HepG2 (cell line): ENCODE measurements at regions not wholly inside any gene's neighbourhood (a gene's known extent, or its start where the extent isn't known, plus 50 kb on each side); places are given as distances from the start of the nearest gene placed in this dataset.
A peak's percentile ranks its signal among the peaks of the same experiment; 100 is the strongest.

Experiments
- ATAC-seq: fragments of 200-7000 bp; cut with Tn5 transposase; 3 replicates; pipeline ENCODE4 v1.9.1; 2020; ENCODE audit warnings: mild to moderate bottlenecking, moderate library complexity
- BruUV-seq: library from RNA; stranded (reverse); fragments of 400-500 nt; replicated peaks from 2 replicates; lab custom pipeline; 2021; lab: Mats Ljungman, UMichigan
- CTCF ChIA-PET: fragments of 300-600 bp; formaldehyde crosslinking; extraction: SDS; loops from one replicate; lab custom pipeline; 2021; ENCODE audit warnings: low total read pairs, inconsistent platforms, low intra/inter-chr PET ratio; lab: Yijun Ruan, JAX
- POLR2A ChIA-PET: fragments of 350-600 bp; sonication (Branson Sonifier 250); formaldehyde crosslinking; loops from one replicate; lab custom pipeline; 2020; ENCODE audit warnings: antibody characterized with exemption, inconsistent platforms; lab: Yijun Ruan, JAX
- DNase-seq: peaks from one replicate; pipeline ENCODE4 v3.0.0-alpha.2; 2015; ENCODE audit warnings: low spot score
- FAIRE-seq: peaks from 3 replicates; lab custom pipeline; 2011; peaks lifted over from hg19 to GRCh38; lab: Jason Lieb, UNC
- H2AFZ ChIP-seq: one replicate; pipeline ENCODE4 v1.6.1; 2011; ENCODE audit warnings: low read length, inconsistent platforms
- H3K27ac ChIP-seq: fragments of 300-600 bp; 3 replicates; pipeline ENCODE4 v1.8.0; 2011; ENCODE audit warnings: mixed run types, mild to moderate bottlenecking, mixed read lengths, low read length, inconsistent platforms; ENCODE audit not compliant: insufficient read depth; ENCODE audit errors: extremely low read length
- H3K27me3 ChIP-seq, 2 experiments: fragments of 200-600 bp in 1 of 2; 2 replicates in 1 of 2; 3 replicates in 1 of 2; pipeline versions ENCODE4 v1.6.0 to v1.8.0; 2011; ENCODE audit warnings: low read length in 2 of 2, mild to moderate bottlenecking in 2 of 2, moderate library complexity in 2 of 2, inconsistent platforms in 1 of 2; ENCODE audit not compliant: insufficient read depth in 2 of 2, control insufficient read depth in 1 of 2
- H3K36me3 ChIP-seq, 2 experiments: fragments of 200-600 bp in 1 of 2; replicated peaks in 1 of 2; 2 replicates in 1 of 2; 3 replicates in 1 of 2; pipeline versions ENCODE4 v1.5.1 to v1.8.0; 2011; ENCODE audit warnings: low read length in 2 of 2, inconsistent platforms in 1 of 2; ENCODE audit not compliant: insufficient read depth in 2 of 2, control insufficient read depth in 1 of 2
- H3K4me1 ChIP-seq: 2 replicates; pipeline ENCODE4 v1.5.1; 2012; ENCODE audit warnings: low read length, inconsistent platforms; ENCODE audit not compliant: insufficient read depth
- H3K4me2 ChIP-seq: 2 replicates; pipeline ENCODE4 v1.6.0; 2011; ENCODE audit warnings: low read depth, low read length, inconsistent platforms
- H3K4me3 ChIP-seq, 3 experiments: fragments of 200-600 bp in 1 of 3; sonication (generic), shearing (Covaris generic) in 1 of 3; replicated peaks in 1 of 3; 2 replicates each; pipeline ENCODE4 v1.5.1; 2011 to 2016; ENCODE audit warnings: low read length in 3 of 3, inconsistent platforms in 2 of 3, low read depth in 2 of 3, mild to moderate bottlenecking in 2 of 3, control low read depth in 1 of 3, mixed read lengths in 1 of 3; ENCODE audit not compliant: insufficient read depth in 1 of 3
- H3K79me2 ChIP-seq: one replicate; pipeline ENCODE4 v1.6.1; 2011; ENCODE audit warnings: low read length, inconsistent platforms; ENCODE audit not compliant: insufficient read depth
- H3K9ac ChIP-seq: 2 replicates; pipeline ENCODE4 v1.6.0; 2011; ENCODE audit warnings: mild to moderate bottlenecking, low read depth, low read length, inconsistent platforms; ENCODE audit not compliant: insufficient read depth
- H3K9me3 ChIP-seq: 2 replicates; pipeline ENCODE4 v1.5.1; 2012; ENCODE audit warnings: mild to moderate bottlenecking, low read length
- H4K20me1 ChIP-seq: 2 replicates; pipeline ENCODE4 v1.6.0; 2011; ENCODE audit warnings: inconsistent platforms, mild to moderate bottlenecking, low read length, moderate library complexity; ENCODE audit not compliant: insufficient read depth
- CAMTA2 ChIP-seq: sonication (generic); formaldehyde crosslinking; IDR thresholded peaks from 2 replicates; pipeline ENCODE4 v1.4.0; 2020; ENCODE audit warnings: mild to moderate bottlenecking, missing genetic modification reagents, borderline replicate concordance
- EP300 ChIP-seq, 3 experiments: sonication (generic) in 1 of 3; formaldehyde crosslinking in 1 of 3; IDR thresholded peaks; 2 replicates each; pipeline versions ENCODE4 v1.5.1 to v1.6.1; 2011 to 2020; ENCODE audit warnings: low read depth in 2 of 3, low read length in 2 of 3, borderline replicate concordance in 1 of 3, improper control_type of control experiment in 1 of 3, mild to moderate bottlenecking in 1 of 3, missing genetic modification reagents in 1 of 3, moderate library complexity in 1 of 3
- FOXK2 ChIP-seq: fragments of 450-650 bp; IDR thresholded peaks from 2 replicates; pipeline ENCODE4 v1.6.1; 2016
- GATAD2A ChIP-seq: IDR thresholded peaks from 2 replicates; pipeline ENCODE4 v1.6.1; 2016
- HNF4A ChIP-seq: sonication (generic); formaldehyde crosslinking; IDR thresholded peaks from 2 replicates; pipeline ENCODE4 v1.4.0; 2020; ENCODE audit warnings: missing genetic modification reagents
- HNF4G ChIP-seq, 2 experiments: sonication (generic) in 1 of 2; formaldehyde crosslinking in 1 of 2; IDR thresholded peaks; 2 replicates each; pipeline versions ENCODE4 v1.4.0 to v1.6.1; 2011 to 2020; ENCODE audit warnings: borderline replicate concordance in 2 of 2, low read depth in 2 of 2, mild to moderate bottlenecking in 2 of 2, low read length in 1 of 2, missing genetic modification reagents in 1 of 2, moderate library complexity in 1 of 2
- KDM6A ChIP-seq: IDR thresholded peaks from 2 replicates; pipeline ENCODE4 v1.6.1; 2016; ENCODE audit warnings: low read depth
- MED1 ChIP-seq: sonication (generic); formaldehyde crosslinking; IDR thresholded peaks from 2 replicates; pipeline ENCODE4 v1.4.0; 2020; ENCODE audit warnings: missing genetic modification reagents
- RBFOX2 ChIP-seq: fragments of 200-400 bp; formaldehyde crosslinking; IDR thresholded peaks from 2 replicates; pipeline ENCODE4 v1.6.1; 2017; ENCODE audit warnings: low read depth, mild to moderate bottlenecking, low read length
- ZNF160 ChIP-seq: sonication (generic); formaldehyde crosslinking; IDR thresholded peaks from 2 replicates; pipeline ENCODE4 v1.8.0; 2022; ENCODE audit warnings: mild to moderate bottlenecking, inconsistent platforms, missing genetic modification reagents
- WGBS: methylation state at CpG from one replicate; pipeline ENCODE4 v1.1.6; 2017; ENCODE audit warnings: low lambda C conversion rate; 5-methylcytosine and 5-hydroxymethylcytosine counted together
- in situ Hi-C: cut with HindIII; loops from 2 replicates; pipeline ENCODE4 v1.10.0; 2017; ENCODE audit warnings: low pct_unique_long_range_greater_than_20kb; ENCODE audit not compliant: extremely low pct_ligation_motif_present
- intact Hi-C: fragments of 100-400 bp; cut with micrococcal nuclease; formaldehyde crosslinking; loops from one replicate; pipeline ENCODE4 v1.10.0; 2022; ENCODE audit not compliant: unreplicated experiment
- TF ChIP-seq, protein P1 (sequence below): sonication (generic); formaldehyde crosslinking; IDR thresholded peaks from 2 replicates; pipeline ENCODE4 v1.5.0; 2020; ENCODE audit warnings: mild to moderate bottlenecking, missing genetic modification reagents, moderate library complexity
- TF ChIP-seq, protein P2 (sequence below): IDR thresholded peaks from 2 replicates; pipeline ENCODE4 v1.4.0; 2020; ENCODE audit warnings: mild to moderate bottlenecking, missing genetic modification reagents
- TF ChIP-seq, protein P3 (sequence below): sonication (generic); formaldehyde crosslinking; conservative IDR thresholded peaks from 2 replicates; pipeline ENCODE4 v1.4.0; 2020; ENCODE audit warnings: mild to moderate bottlenecking, missing genetic modification reagents, moderate library complexity

DNA sequence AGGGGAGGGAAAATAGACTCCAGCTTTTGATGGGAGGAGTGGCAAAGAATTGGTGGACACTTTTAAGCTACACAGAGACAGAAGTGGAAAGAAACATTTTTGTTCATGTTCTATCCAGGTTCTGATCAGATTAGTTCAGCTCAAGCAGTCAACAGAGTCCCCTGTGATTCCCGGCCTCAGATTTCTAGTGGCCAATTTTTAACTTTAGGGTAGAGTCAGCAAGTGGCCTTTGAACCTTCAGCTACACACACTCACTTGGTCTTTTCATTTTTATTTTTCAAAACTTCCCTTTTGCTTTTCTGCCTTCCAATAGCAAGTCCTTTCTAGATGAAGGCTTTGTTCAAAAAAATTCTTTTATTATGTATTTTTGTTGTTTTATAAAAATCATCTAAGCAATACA, 169.2 kb upstream of the RPS6KA3 start:
- WGBS: 0% methylated on average over 1 of the region's 1 CpG
- H3K9me3 ChIP-seq: no peaks in the 10 kb centered on the region
- H3K4me2 ChIP-seq: peak overlapping the region; percentile 57
- CTCF ChIA-PET: no interaction called here
- H3K27me3 ChIP-seq: no peaks in the 10 kb centered on the region
- no peaks in the 10 kb centered on the region for H3K36me3 ChIP-seq
- no TSS peak for BruUV-seq
- peaks cover 97% of the 10 kb centered on the region for H3K4me1 ChIP-seq
- FAIRE-seq (peak; percentile 69), DNase-seq (peak; percentile 70), ATAC-seq (peak; percentile 90)
- POLR2A ChIA-PET: interaction anchor here (0.7 to 2.9 kb wide), 6 partner anchors 42 to 183 kb away, joined by 3 to 34 read pairs (median 4); no protein-coding TSS in a partner anchor
- H3K27ac ChIP-seq: peak overlapping the region; percentile 82
- H3K9ac ChIP-seq: peak overlapping the region; percentile 58; the same call in 1 of the 2 replicates
- peaks cover 2% of the 10 kb centered on the region for H3K79me2 ChIP-seq
- in situ Hi-C loops: no loop called here
- no peak overlapping the region for H3K4me3 ChIP-seq
- H4K20me1 ChIP-seq: no peaks in the 10 kb centered on the region
- intact Hi-C loops: loop anchor here (5.0 kb wide), 1 partner anchor 54 kb away; no protein-coding TSS in a partner anchor
- TF ChIP-seq, protein P1, sequence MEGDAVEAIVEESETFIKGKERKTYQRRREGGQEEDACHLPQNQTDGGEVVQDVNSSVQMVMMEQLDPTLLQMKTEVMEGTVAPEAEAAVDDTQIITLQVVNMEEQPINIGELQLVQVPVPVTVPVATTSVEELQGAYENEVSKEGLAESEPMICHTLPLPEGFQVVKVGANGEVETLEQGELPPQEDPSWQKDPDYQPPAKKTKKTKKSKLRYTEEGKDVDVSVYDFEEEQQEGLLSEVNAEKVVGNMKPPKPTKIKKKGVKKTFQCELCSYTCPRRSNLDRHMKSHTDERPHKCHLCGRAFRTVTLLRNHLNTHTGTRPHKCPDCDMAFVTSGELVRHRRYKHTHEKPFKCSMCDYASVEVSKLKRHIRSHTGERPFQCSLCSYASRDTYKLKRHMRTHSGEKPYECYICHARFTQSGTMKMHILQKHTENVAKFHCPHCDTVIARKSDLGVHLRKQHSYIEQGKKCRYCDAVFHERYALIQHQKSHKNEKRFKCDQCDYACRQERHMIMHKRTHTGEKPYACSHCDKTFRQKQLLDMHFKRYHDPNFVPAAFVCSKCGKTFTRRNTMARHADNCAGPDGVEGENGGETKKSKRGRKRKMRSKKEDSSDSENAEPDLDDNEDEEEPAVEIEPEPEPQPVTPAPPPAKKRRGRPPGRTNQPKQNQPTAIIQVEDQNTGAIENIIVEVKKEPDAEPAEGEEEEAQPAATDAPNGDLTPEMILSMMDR: no peak
- TF ChIP-seq FOXK2 (no peak), CAMTA2 (CRISPR knock-in tag) (no peak), HNF4A (CRISPR knock-in tag) (peak; percentile 47), ZNF160 (CRISPR knock-in tag) (no peak), RBFOX2 (0 out of 2 replicates have a peak, but pooled peaks have one; percentile 39), GATAD2A (CRISPR knock-in tag) (0 out of 2 replicates have a peak, but pooled peaks have one; percentile 39), KDM6A (CRISPR knock-in tag) (no peak), EP300 (IDR thresholded peaks at IDR 0.05; ENCODE audit: low read depth in 2 of 2, low read length in 2 of 2) (0 out of 4 replicates have a peak, but pooled peaks of 1 of the 2 experiments have one; percentile 11), EP300 (CRISPR knock-in tag; IDR thresholded peaks at IDR 0.05; ENCODE audit: borderline replicate concordance) (no peak), MED1 (peak; percentile 36; the same call in 1 of the 2 replicates), HNF4G (IDR thresholded peaks at IDR 0.05; ENCODE audit: borderline replicate concordance, low read depth, low read length) (peak; percentile 49; the same call in 1 of the 2 replicates), HNF4G (CRISPR knock-in tag; IDR thresholded peaks at IDR 0.05; ENCODE audit: borderline replicate concordance, low read depth) (no peak)
- TF ChIP-seq, protein P2, sequence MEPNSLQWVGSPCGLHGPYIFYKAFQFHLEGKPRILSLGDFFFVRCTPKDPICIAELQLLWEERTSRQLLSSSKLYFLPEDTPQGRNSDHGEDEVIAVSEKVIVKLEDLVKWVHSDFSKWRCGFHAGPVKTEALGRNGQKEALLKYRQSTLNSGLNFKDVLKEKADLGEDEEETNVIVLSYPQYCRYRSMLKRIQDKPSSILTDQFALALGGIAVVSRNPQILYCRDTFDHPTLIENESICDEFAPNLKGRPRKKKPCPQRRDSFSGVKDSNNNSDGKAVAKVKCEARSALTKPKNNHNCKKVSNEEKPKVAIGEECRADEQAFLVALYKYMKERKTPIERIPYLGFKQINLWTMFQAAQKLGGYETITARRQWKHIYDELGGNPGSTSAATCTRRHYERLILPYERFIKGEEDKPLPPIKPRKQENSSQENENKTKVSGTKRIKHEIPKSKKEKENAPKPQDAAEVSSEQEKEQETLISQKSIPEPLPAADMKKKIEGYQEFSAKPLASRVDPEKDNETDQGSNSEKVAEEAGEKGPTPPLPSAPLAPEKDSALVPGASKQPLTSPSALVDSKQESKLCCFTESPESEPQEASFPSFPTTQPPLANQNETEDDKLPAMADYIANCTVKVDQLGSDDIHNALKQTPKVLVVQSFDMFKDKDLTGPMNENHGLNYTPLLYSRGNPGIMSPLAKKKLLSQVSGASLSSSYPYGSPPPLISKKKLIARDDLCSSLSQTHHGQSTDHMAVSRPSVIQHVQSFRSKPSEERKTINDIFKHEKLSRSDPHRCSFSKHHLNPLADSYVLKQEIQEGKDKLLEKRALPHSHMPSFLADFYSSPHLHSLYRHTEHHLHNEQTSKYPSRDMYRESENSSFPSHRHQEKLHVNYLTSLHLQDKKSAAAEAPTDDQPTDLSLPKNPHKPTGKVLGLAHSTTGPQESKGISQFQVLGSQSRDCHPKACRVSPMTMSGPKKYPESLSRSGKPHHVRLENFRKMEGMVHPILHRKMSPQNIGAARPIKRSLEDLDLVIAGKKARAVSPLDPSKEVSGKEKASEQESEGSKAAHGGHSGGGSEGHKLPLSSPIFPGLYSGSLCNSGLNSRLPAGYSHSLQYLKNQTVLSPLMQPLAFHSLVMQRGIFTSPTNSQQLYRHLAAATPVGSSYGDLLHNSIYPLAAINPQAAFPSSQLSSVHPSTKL (CRISPR knock-in tag): peak; percentile 36; the same call in 1 of the 2 replicates
- TF ChIP-seq, protein P3, sequence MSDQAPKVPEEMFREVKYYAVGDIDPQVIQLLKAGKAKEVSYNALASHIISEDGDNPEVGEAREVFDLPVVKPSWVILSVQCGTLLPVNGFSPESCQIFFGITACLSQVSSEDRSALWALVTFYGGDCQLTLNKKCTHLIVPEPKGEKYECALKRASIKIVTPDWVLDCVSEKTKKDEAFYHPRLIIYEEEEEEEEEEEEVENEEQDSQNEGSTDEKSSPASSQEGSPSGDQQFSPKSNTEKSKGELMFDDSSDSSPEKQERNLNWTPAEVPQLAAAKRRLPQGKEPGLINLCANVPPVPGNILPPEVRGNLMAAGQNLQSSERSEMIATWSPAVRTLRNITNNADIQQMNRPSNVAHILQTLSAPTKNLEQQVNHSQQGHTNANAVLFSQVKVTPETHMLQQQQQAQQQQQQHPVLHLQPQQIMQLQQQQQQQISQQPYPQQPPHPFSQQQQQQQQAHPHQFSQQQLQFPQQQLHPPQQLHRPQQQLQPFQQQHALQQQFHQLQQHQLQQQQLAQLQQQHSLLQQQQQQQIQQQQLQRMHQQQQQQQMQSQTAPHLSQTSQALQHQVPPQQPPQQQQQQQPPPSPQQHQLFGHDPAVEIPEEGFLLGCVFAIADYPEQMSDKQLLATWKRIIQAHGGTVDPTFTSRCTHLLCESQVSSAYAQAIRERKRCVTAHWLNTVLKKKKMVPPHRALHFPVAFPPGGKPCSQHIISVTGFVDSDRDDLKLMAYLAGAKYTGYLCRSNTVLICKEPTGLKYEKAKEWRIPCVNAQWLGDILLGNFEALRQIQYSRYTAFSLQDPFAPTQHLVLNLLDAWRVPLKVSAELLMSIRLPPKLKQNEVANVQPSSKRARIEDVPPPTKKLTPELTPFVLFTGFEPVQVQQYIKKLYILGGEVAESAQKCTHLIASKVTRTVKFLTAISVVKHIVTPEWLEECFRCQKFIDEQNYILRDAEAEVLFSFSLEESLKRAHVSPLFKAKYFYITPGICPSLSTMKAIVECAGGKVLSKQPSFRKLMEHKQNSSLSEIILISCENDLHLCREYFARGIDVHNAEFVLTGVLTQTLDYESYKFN: peak; percentile 73
- H2AFZ ChIP-seq: no peak overlapping the region
